ENCODE measurements at regions not wholly inside any gene's neighbourhood (a gene's known extent, or its start where the extent isn't known, plus 50 kb on each side); places are given as distances from the start of the nearest gene placed in this dataset.

- H3K9me1 ChIP-seq (ENCODE audit: control insufficient read depth, insufficient read depth, low read length), result peaks cover under 1% of the 10 kb centered on the region
- H3K27me3 ChIP-seq (ENCODE audit: control insufficient read depth in 2 of 2, insufficient read depth in 2 of 2, low read length in 2 of 2), result peaks cover 27 to 67% of the 10 kb centered on the region in 2 experiments; a peak in 3 of 5 replicates
- CTCF ChIA-PET (ENCODE audit: low intra/inter-chr PET ratio), result no interaction called here
- H3K36me3 ChIP-seq (ENCODE audit: control insufficient read depth, insufficient read depth, low read length), result no peaks in the 10 kb centered on the region
- H3K27ac ChIP-seq (ENCODE audit: extremely low read depth, low read depth, low read length), result no peak overlapping the region
- BruUV-seq (replicated peaks), result no TSS peak
- intact Hi-C loops (cut with micrococcal nuclease) (no loop called here), in situ Hi-C loops (cut with MboI) (no loop called here)
- H3K9ac ChIP-seq (ENCODE audit: insufficient read depth in 1 of 2, low read depth in 2 of 2, low read length in 2 of 2), result no peak overlapping the region
- no peak overlapping the region for H3K4me3 ChIP-seq
- 0% methylated on average over 8 of the region's 9 CpGs for whole genome bisulfite sequencing (ENCODE audit: insufficient coverage, low coverage, missing lambda C conversion rate)
- ATAC-seq (no peak), FAIRE-seq (no peak), DNase-seq (ENCODE audit: extremely low read depth in 1 of 4, low spot score in 3 of 4) (no peak)
- no peak overlapping the region for H3K4me2 ChIP-seq (ENCODE audit: insufficient read depth, low read length)
- TF ChIP-seq SMARCC2 (IDR thresholded peaks at IDR 0.05; ENCODE audit: low read depth) (no peak), PURB (CRISPR knock-in tag; IDR thresholded peaks at IDR 0.05; ENCODE audit: low read depth) (no peak), HDAC8 (tag; IDR thresholded peaks at IDR 0.05) (no peak), SPI1 (IDR thresholded peaks at IDR 0.05; ENCODE audit: borderline replicate concordance, low read depth, low read length) (peak; percentile 22; the same call in 1 of the 2 replicates), ARHGAP35 (IDR thresholded peaks at IDR 0.05; ENCODE audit: partially characterized antibody) (no peak), ZZZ3 (IDR thresholded peaks at IDR 0.05) (no peak)
- no peaks in the 10 kb centered on the region for H3K9me3 ChIP-seq (replicated peaks; ENCODE audit: control insufficient read depth, insufficient read depth, low read depth, low read length)
- H3K79me2 ChIP-seq (ENCODE audit: control insufficient read depth, insufficient read depth, low read length), result no peaks in the 10 kb centered on the region
- POLR2A ChIA-PET, result interaction anchor here (0.7 kb wide), 1 partner anchor 37 kb away, joined by 3 read pairs; no protein-coding TSS in a partner anchor
- peaks cover 10% of the 10 kb centered on the region for H4K20me1 ChIP-seq (replicated peaks; ENCODE audit: control insufficient read depth, insufficient read depth, low read length)
- H3K4me1 ChIP-seq (replicated peaks in 1 of 2; ENCODE audit: control insufficient read depth in 2 of 2, insufficient read depth in 2 of 2, low read length in 2 of 2), result no peaks in the 10 kb centered on the region
- no peak overlapping the region for H2AFZ ChIP-seq (ENCODE audit: low read depth, low read length)
Measured at GRCh38 chr11:70829886-70830272, 422.5 kb downstream of the SHANK2 start.

- TF ChIP-seq ZNF175 (CRISPR knock-in tag; IDR thresholded peaks at IDR 0.05; ENCODE audit: low read depth) (no peak), FOXJ3 (CRISPR knock-in tag; IDR thresholded peaks at IDR 0.05) (no peak), GATAD2A (IDR thresholded peaks at IDR 0.05) (no peak), TAF9B (IDR thresholded peaks at IDR 0.05; ENCODE audit: partially characterized antibody) (no peak), RBBP5 (IDR thresholded peaks at IDR 0.05; ENCODE audit: borderline replicate concordance, insufficient read depth, low read length, poor library complexity, severe bottlenecking) (no peak), NFXL1 (CRISPR knock-in tag; IDR thresholded peaks at IDR 0.05) (no peak)
- Histone ChIP-seq H2AFZ (ENCODE audit: low read depth, low read length) (no peak overlapping the region), H3K4me3 (no peak overlapping the region), H4K20me1 (replicated peaks; ENCODE audit: control insufficient read depth, insufficient read depth, low read length) (peaks cover 7% of the 10 kb centered on the region; the same call in 1 of the 2 replicates), H3K27ac (ENCODE audit: extremely low read depth, low read depth, low read length) (no peak overlapping the region), H3K79me2 (ENCODE audit: control insufficient read depth, insufficient read depth, low read length) (no peaks in the 10 kb centered on the region), H3K36me3 (ENCODE audit: control insufficient read depth, insufficient read depth, low read length) (no peaks in the 10 kb centered on the region), H3K9me3 (replicated peaks; ENCODE audit: control insufficient read depth, insufficient read depth, low read depth, low read length) (no peaks in the 10 kb centered on the region), H3K9ac (ENCODE audit: insufficient read depth in 1 of 2, low read depth in 2 of 2, low read length in 2 of 2) (no peak overlapping the region; a peak in 1 of 4 replicates), H3K27me3 (ENCODE audit: control insufficient read depth in 2 of 2, insufficient read depth in 2 of 2, low read length in 2 of 2) (peaks cover 3 to 61% of the 10 kb centered on the region in 2 experiments; a peak in 3 of 5 replicates), H3K4me2 (ENCODE audit: insufficient read depth, low read length) (no peak overlapping the region), H3K4me1 (replicated peaks in 1 of 2; ENCODE audit: control insufficient read depth in 2 of 2, insufficient read depth in 2 of 2, low read length in 2 of 2) (no peaks in the 10 kb centered on the region), H3K9me1 (ENCODE audit: control insufficient read depth, insufficient read depth, low read length) (no peaks in the 10 kb centered on the region)
- WGBS (ENCODE audit: insufficient coverage, low coverage, missing lambda C conversion rate), result 2% methylated on average over 7 of the region's 11 CpGs
- no TSS peak for BruUV-seq (replicated peaks)
- ATAC-seq, result no peak
- intact Hi-C loops (cut with micrococcal nuclease) (no loop called here), in situ Hi-C loops (cut with MboI) (no loop called here)
- CTCF ChIA-PET (ENCODE audit: low intra/inter-chr PET ratio), result no interaction called here
- DNase-seq (ENCODE audit: extremely low read depth in 1 of 4, low spot score in 3 of 4), result no peak
- FAIRE-seq, result no peak
- POLR2A ChIA-PET, result interaction anchor here (0.6 kb wide), 1 partner anchor 11 kb away, joined by 4 read pairs; no protein-coding TSS in a partner anchor
Measured at GRCh38 chr11:70833011-70833410, 419.4 kb downstream of the SHANK2 start.

Measured in K562 (cell line).